ENCODE measurements at regions not wholly inside any gene's neighbourhood (a gene's known extent, or its start where the extent isn't known, plus 50 kb on each side); places are given as distances from the start of the nearest gene placed in this dataset.

- DNase-seq: no peak
- intact Hi-C loops (cut with DNase I): no loop called here
Observed at GRCh38 chr14:58850011-58850410, 212.2 kb downstream of the DACT1 start.

GRCh38 chr14:58861586-58861985 lies 223.8 kb downstream of the DACT1 start:
- DNase-seq (no peak), ATAC-seq (no peak)
- Histone ChIP-seq H3K4me1 (ENCODE audit: control insufficient read depth, insufficient read depth, low read length) (no peaks in the 10 kb centered on the region), H3K27me3 (ENCODE audit: control insufficient read depth, insufficient read depth) (no peaks in the 10 kb centered on the region), H3K27ac (ENCODE audit: low read length) (no peak overlapping the region), H3K4me3 (ENCODE audit: low read length) (no peak overlapping the region), H3K9me3 (ENCODE audit: control insufficient read depth, low read length) (no peaks in the 10 kb centered on the region)
- 58% methylated on average over 2 of the region's 2 CpGs for WGBS
- intact Hi-C loops (cut with DNase I): no loop called here

More at GRCh38 chr14:58850011-58850410, 212.2 kb downstream of the DACT1 start:
- Histone ChIP-seq H3K27ac (ENCODE audit: low read length) (no peak overlapping the region), H3K9me3 (ENCODE audit: control insufficient read depth, low read length) (no peaks in the 10 kb centered on the region), H3K4me1 (ENCODE audit: control insufficient read depth, insufficient read depth, low read length) (no peaks in the 10 kb centered on the region), H3K27me3 (ENCODE audit: control insufficient read depth, insufficient read depth) (no peaks in the 10 kb centered on the region), H3K4me3 (ENCODE audit: low read length) (no peak overlapping the region)
- 44% methylated on average over 1 of the region's 1 CpG for WGBS
- no peak for ATAC-seq

- Histone ChIP-seq H3K27me3 (ENCODE audit: control insufficient read depth, insufficient read depth) (no peaks in the 10 kb centered on the region), H3K9me3 (ENCODE audit: control insufficient read depth, low read length) (no peaks in the 10 kb centered on the region), H3K4me3 (ENCODE audit: low read length) (no peak overlapping the region), H3K27ac (ENCODE audit: low read length) (no peak overlapping the region), H3K4me1 (ENCODE audit: control insufficient read depth, insufficient read depth, low read length) (no peaks in the 10 kb centered on the region)
- intact Hi-C loops (cut with DNase I): no loop called here
- ATAC-seq (no peak), DNase-seq (no peak)
- 68% methylated on average over 2 of the region's 2 CpGs for WGBS
Observed at GRCh38 chr14:58862416-58863160, 224.8 kb downstream of the DACT1 start.

- 54% methylated on average over 10 of the region's 10 CpGs for WGBS
- Histone ChIP-seq H3K9me3 (ENCODE audit: control insufficient read depth, low read length) (no peaks in the 10 kb centered on the region), H3K27me3 (ENCODE audit: control insufficient read depth, insufficient read depth) (no peaks in the 10 kb centered on the region), H3K4me3 (ENCODE audit: low read length) (no peak overlapping the region), H3K27ac (ENCODE audit: low read length) (no peak overlapping the region), H3K4me1 (ENCODE audit: control insufficient read depth, insufficient read depth, low read length) (no peaks in the 10 kb centered on the region)
- intact Hi-C loops (cut with DNase I): no loop called here
- DNase-seq (no peak), ATAC-seq (peak in 1 of 2 donors; percentile 20)
Observed at GRCh38 chr14:58863661-58864345, 226.0 kb downstream of the DACT1 start.

GRCh38 chr14:58864751-58865513 lies 227.2 kb downstream of the DACT1 start:
- intact Hi-C loops (cut with DNase I): no loop called here
- WGBS: 45% methylated on average over 7 of the region's 7 CpGs
- ATAC-seq: peak; percentile 50 to 73

GRCh38 chr14:58865514-58866281 lies 227.9 kb downstream of the DACT1 start:
- Histone ChIP-seq H3K4me1 (ENCODE audit: control insufficient read depth, insufficient read depth, low read length) (no peaks in the 10 kb centered on the region), H3K27me3 (ENCODE audit: control insufficient read depth, insufficient read depth) (no peaks in the 10 kb centered on the region), H3K27ac (ENCODE audit: low read length) (no peak overlapping the region), H3K9me3 (ENCODE audit: control insufficient read depth, low read length) (no peaks in the 10 kb centered on the region), H3K4me3 (ENCODE audit: low read length) (no peak overlapping the region)
- WGBS: 61% methylated on average over 6 of the region's 6 CpGs
- intact Hi-C loops (cut with DNase I): no loop called here
- ATAC-seq (peak; percentile 59 to 60), DNase-seq (no peak)

More at GRCh38 chr14:58864751-58865513, 227.2 kb downstream of the DACT1 start:
- no peaks in the 10 kb centered on the region for H3K9me3 ChIP-seq (ENCODE audit: control insufficient read depth, low read length)
- no peak overlapping the region for H3K4me3 ChIP-seq (ENCODE audit: low read length)
- peak overlapping the region; percentile 39 for H3K27ac ChIP-seq (ENCODE audit: low read length)
- no peak for DNase-seq
- no peaks in the 10 kb centered on the region for H3K4me1 ChIP-seq (ENCODE audit: control insufficient read depth, insufficient read depth, low read length)
- H3K27me3 ChIP-seq (ENCODE audit: control insufficient read depth, insufficient read depth): no peaks in the 10 kb centered on the region

- intact Hi-C loops (cut with DNase I): no loop called here
- no peaks in the 10 kb centered on the region for H3K27me3 ChIP-seq (ENCODE audit: control insufficient read depth, insufficient read depth)
- H3K4me3 ChIP-seq (ENCODE audit: low read length): no peak overlapping the region
- H3K9me3 ChIP-seq (ENCODE audit: control insufficient read depth, low read length): no peaks in the 10 kb centered on the region
- H3K4me1 ChIP-seq (ENCODE audit: control insufficient read depth, insufficient read depth, low read length): no peaks in the 10 kb centered on the region
- H3K27ac ChIP-seq (ENCODE audit: low read length): no peak overlapping the region
- DNase-seq (no peak), ATAC-seq (peak in 1 of 2 donors; percentile 13)
- 60% methylated on average over 3 of the region's 3 CpGs for WGBS
Observed at GRCh38 chr14:58866391-58866790, 228.6 kb downstream of the DACT1 start.

- Histone ChIP-seq H3K9me3 (ENCODE audit: control insufficient read depth, low read length) (no peaks in the 10 kb centered on the region), H3K4me3 (ENCODE audit: low read length) (no peak overlapping the region), H3K27ac (ENCODE audit: low read length) (no peak overlapping the region), H3K4me1 (ENCODE audit: control insufficient read depth, insufficient read depth, low read length) (no peaks in the 10 kb centered on the region), H3K27me3 (ENCODE audit: control insufficient read depth, insufficient read depth) (no peaks in the 10 kb centered on the region)
- DNase-seq (no peak), ATAC-seq (no peak)
- 86% methylated on average over 4 of the region's 4 CpGs for WGBS
- intact Hi-C loops (cut with DNase I): no loop called here
Observed at GRCh38 chr14:58870961-58871360, 233.2 kb downstream of the DACT1 start.

GRCh38 chr14:58871573-58871972 lies 233.8 kb downstream of the DACT1 start:
- Histone ChIP-seq H3K4me3 (ENCODE audit: low read length) (no peak overlapping the region), H3K4me1 (ENCODE audit: control insufficient read depth, insufficient read depth, low read length) (no peaks in the 10 kb centered on the region), H3K9me3 (ENCODE audit: control insufficient read depth, low read length) (no peaks in the 10 kb centered on the region), H3K27ac (ENCODE audit: low read length) (no peak overlapping the region), H3K27me3 (ENCODE audit: control insufficient read depth, insufficient read depth) (no peaks in the 10 kb centered on the region)
- intact Hi-C loops (cut with DNase I): no loop called here
- ATAC-seq (peak in 1 of 2 donors; percentile 52), DNase-seq (no peak)
- WGBS: 70% methylated on average over 4 of the region's 4 CpGs

GRCh38 chr14:58872061-58872460 lies 234.3 kb downstream of the DACT1 start:
- no peaks in the 10 kb centered on the region for H3K27me3 ChIP-seq (ENCODE audit: control insufficient read depth, insufficient read depth)
- no peaks in the 10 kb centered on the region for H3K9me3 ChIP-seq (ENCODE audit: control insufficient read depth, low read length)
- no peak for ATAC-seq
- no peak overlapping the region for H3K27ac ChIP-seq (ENCODE audit: low read length)
- H3K4me1 ChIP-seq (ENCODE audit: control insufficient read depth, insufficient read depth, low read length): no peaks in the 10 kb centered on the region
- WGBS: 71% methylated on average over 6 of the region's 6 CpGs
- H3K4me3 ChIP-seq (ENCODE audit: low read length): no peak overlapping the region
- no peak for DNase-seq
- intact Hi-C loops (cut with DNase I): no loop called here
